ENCODE measurements at regions not wholly inside any gene's neighbourhood (a gene's known extent, or its start where the extent isn't known, plus 50 kb on each side); places are given as distances from the start of the nearest gene placed in this dataset.
"Not testable (repeated sequence)": the region's sequence is repeated elsewhere in the genome, so short reads cannot be mapped to it uniquely, and the experiment has no call there.

DNA sequence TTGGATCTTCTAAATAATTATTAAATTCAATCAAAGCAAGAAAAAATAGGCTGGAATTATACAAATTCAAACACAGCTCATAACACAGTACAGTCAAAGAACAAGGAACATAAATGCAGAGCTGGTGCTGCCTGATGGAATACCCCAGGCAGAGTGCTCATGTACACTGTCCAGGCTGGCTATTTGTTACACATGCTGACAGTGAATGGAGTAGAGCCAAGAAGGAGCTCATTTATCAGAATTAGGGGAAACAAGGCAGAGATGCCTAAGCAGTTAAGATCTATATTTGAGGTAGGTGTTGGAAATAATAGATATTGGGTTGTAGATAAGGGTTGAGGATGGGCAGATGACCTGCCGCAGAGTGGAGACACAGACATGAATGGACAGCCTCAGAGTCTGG is 788.2 kb upstream of the ARPP21 start:
- DNase-seq = no peak

DNA sequence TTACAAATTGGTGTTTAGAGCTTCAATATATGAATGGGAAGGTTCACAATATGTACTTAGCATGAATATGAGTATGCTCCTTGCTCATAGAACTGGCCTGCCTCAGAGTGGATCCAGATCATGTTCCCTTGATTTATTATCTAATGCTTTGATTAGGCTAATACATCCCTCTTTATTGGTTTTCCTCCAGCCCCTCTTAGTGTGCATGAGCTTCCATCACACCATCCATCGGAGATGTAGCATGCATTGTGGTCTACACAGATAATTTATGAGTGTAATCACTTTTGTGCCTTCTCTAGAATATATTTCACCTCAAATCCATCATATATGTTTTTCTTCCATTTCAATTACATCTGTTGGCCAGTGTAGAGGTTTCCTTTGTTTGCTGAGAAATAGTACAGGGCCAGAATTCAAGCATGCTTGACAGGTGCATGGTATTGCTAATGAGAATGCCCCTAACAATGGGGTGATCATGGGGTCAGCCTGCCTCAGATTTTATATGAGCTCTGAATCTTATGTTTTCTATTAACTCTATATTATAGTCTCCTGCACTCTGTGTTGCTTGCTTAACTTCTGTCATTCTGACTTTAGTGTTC is 786.4 kb upstream of the ARPP21 start:
- DNase-seq = no peak

DNA sequence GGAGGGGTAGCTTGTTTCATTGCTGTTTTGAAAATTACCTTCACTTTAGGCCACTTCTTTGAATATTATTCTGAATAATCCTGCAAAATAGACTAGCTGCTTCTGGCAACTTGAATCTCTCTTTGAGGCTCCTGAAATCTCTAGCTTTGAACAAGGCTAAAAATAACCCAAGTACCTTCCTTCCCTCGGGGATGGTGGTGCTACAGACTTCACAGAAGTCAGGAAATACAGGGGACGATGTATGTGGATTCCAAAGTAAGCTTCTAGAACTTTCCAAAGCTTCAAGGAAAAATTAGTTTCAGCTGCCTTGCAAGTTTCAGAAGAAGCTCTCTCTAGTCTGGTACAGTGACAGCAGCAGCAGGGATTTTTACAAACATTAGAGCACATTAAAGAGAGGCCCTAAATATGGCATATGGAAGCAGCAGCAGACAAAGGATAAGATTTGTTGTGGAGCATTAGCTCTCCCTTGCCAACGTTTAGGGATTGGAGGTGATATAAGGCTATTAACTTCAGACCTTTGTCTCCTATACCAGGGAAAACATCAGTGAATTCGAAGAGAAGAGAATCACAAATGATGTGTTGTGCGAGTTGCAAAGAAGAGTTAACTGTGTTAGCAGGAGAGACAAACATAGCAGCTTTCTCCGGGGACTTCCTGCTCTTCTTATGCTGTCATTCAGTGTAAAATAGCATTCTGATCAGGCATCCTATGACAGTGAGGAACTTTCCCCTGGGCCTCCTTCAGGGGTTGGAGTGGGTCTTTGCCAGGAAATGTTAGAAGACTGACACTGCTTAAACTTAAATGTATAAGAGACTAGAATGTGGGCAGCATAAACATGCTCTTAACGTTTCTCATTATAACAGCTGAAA is 783.0 kb upstream of the ARPP21 start:
- DNase-seq = no peak

DNA sequence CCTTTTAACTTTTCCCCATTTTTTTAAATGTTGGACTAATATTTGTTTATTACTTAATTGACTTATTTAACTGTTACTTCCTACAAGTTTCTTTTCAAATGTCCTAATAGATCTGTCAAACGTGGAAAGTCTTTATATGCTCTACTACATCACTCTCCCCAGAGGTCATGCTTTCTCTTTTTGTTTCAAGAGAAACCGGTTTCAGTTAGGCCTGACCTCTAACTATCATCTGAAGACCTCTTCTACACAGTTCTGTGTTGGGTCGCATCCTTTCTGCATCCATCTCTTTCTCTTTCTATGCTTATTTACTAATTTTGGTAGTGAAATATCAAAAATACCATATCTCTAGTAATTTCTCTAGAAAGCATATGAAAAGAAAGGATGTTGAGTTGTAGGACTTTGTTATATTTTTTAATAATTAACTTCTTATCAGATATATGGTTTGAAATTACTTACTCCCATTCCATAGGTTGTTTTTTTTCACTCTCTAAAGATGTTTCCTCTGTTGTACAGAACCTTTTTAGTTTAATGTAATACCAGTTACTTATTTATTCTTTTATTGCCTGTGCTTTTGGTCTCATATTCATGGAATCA is 781.2 kb upstream of the ARPP21 start:
- no peak for DNase-seq

DNA sequence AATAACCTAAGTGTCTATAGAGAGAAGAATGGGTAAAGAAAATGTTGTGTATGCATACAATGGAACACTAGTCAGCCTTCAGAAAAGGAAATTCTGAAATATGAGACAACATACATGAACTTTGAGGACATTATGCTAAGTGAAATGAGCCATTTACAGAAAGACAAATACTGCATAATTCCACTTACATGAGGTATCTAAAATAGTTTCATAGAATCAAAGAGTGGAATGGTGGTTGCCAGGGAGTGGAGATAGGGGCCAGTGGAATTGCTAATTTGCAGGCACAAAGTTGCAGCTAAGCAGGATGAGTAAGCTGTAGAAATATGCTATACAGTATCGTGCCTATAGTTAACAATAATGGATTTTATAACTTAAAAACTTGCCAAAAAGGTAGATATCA is 779.6 kb upstream of the ARPP21 start:
- DNase-seq = no peak

DNA sequence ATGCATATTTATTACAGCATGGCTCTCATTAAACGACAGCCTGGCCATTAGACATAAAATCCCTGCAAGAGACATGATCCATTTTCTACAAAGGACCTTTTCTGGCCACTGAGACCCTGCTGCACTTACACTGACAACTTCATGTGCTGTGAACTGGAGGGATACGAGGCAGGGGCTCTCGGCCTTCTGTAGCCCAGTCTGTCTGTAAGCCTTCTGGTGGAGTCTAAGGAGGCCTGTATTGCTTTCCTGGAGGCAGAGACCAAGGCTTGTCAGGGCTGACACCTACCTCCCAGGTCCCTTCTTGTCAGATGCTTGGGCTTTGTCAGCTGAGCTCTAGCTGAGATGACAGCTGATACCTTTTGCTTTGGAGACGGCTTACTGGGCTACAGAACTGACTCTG is 776.9 kb upstream of the ARPP21 start:
- DNase-seq = no peak

DNA sequence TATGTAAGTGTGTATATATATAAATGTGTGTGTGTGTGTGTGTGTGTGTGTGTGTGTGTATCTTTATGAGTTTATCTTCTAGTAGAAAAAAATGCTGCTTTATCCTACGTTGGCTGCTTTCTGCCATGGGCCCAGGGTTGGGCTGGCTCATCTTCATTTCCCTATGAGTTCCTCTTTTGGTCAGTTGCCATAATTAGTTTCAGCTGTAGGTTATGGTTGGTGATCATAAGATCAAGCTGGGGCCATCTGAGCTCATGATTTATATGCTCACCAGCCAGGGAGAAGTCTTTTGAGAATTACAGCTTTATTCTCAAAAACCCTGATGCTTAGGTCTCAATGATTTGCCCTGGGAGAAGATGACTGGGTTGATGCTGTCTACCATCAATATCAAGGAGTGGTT is 775.8 kb upstream of the ARPP21 start:
- no peak for DNase-seq

DNA sequence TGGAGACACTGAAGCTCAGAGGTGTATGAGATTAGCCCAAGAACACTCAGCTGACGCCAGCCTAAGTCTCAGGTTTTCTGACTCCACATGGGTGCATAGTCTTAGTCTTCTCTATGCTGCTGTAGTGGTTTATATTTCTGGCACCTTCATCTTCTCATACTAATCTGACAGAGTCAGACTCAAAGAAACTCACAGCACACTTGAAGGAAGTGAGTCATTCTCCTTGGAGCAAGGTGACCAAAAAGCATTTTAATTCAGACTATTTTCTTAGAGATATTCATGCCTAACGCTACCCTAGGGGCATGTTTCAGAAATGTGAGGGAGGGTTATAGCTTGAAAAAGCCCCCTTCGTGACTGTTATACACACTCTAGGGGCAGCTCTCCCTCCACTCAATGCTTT is 775.3 kb upstream of the ARPP21 start:
- DNase-seq = no peak

DNA sequence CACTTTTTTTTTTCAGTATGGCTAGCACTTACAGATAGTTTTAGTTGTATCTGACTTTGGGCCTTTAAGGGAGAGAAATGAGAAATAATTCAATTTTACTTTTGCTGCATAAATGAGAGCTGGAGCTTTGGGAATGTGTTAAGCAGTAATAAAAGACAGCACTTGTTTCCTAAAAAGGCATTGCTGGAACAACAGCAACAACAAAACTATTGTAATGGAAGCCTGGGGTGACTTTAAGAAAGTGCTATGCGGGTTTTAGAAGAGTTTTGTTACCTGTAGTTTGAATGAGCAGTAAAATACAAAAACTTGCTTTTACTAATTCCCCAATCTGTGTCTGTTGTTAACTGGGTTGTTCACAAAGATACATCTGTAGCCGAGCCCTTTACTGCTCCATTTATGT is 774.0 kb upstream of the ARPP21 start:
- no peak for DNase-seq

DNA sequence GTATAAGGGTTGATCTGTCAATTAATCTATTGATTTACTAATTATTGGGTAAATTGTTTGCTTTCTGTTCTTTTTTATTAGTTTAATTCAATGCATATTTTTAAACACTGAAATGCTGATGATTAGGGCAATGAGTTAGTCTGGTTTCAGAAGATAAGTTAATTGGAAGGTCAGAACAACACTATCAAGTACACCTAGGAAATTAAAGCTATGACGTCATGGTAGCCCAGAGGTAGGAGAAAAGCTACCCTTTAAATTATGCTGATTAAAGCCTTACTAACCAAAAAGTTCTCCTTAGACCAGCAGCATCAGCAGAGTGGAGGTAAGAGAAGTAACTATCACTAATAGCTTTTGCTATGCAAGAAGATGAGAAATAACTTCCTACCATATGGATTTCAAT is 770.4 kb upstream of the ARPP21 start:
- no peak for DNase-seq

DNA sequence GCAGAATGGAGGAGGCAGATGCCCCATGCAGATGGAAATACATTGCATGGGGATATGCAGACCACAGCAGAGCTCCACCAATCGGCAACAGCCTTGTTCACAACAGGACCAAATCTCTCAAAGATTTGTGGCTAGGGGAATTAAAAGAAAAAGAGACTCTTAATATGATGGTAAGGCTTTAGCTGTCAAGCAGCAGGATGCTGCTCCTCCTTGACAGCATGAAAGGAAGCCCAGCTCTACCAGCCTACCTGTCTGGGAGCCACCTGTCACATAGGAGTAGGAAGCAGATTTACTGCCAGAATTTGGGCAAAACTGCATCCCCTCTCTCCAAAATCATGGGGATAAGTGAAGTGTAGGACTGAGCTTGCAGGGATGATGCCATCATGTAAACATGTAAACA is 769.6 kb upstream of the ARPP21 start:
- no peak for DNase-seq

DNA sequence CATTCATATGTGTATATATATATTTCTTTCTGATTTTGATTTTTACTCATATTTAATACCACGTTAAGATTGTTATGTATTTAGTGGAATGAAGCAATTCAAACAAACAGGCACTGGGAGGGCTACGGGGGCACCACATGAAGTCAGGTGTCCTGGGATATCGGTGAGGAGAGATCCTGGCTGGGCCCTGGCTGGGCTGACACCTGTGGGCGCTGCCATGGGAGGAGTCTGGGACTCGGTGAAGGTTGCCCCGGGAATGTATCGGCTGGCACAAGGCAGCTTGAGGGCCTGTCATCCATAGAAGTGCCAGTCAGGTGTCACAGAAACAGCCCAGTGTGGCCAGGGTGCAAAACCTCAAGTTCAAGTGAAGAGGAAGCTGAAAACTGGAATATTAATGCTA is 766.9 kb upstream of the ARPP21 start:
- DNase-seq = no peak

DNA sequence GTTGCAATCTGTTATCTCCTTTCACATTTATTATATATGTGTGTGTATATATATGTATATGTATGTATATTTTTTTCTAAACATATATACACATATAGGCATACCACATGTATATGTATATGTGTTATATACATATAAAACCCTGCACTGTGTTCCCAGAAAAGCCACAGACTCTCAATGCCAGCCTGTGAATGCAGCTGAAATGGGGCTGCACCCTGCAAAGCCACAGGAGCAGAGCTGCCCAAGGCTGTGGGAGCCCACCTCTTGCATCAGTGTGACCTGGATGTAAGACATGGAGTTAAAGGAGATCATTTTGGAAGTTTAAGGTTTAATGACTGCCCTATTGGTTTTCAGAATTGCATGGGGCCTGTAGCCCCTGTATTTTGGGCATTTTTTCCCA is 762.3 kb upstream of the ARPP21 start:
- no peak for DNase-seq

DNA sequence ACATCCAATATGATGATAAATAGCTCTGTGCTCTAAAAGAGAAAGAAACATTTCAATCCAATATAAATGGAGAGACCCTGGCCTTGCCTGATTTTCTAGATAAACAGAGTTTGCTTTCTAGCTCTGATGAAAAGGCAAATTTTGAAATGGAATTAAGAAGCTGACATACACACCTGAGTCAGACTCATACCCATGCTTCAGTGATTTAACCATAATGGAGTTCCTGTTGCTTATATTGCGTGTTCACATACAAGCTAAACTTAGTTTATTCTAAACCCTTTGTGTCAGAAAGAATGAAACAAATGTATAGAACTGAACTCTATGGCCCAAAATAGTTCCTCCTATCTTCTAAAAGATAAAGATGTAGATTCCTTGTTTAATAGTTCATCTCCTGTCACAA is 760.8 kb upstream of the ARPP21 start:
- DNase-seq = no peak

DNA sequence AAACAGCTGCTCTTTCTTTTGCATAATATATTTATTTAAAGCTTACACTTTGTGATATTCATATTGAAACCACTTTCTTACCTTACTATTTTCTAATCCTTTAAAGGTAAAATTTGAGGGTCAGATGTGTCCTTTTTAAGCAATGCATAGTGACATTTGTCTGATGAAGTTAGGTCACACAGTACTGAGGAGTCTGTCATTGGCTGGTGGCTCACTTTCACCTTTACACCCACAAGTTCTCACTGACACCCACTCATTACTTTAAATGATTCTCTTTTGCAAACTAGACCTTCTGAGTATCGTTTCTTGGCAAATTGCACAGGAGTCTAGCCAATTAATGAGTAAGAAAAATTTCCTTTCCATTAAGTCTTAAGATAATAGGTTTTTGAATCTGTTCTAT is 758.3 kb upstream of the ARPP21 start:
- no peak for DNase-seq

DNA sequence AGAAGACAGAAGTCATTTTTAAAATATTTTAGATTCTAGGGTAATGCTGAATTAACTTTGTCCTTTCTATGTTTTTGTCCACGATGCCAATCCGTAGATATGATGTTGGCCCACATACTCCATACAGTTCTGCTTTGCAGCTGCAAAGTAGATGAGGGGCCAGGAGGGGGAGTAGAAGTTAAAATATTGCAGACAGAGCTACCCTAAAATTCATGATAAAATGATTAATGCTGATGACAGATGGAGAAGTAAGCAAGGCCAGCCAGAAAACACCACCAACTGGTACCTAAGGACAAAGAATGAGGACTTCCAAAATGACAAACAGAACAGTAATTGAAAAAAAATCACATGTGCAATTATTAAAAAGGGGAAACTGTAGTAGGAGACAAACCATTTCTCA is 756.6 kb upstream of the ARPP21 start:
- no peak for DNase-seq

DNA sequence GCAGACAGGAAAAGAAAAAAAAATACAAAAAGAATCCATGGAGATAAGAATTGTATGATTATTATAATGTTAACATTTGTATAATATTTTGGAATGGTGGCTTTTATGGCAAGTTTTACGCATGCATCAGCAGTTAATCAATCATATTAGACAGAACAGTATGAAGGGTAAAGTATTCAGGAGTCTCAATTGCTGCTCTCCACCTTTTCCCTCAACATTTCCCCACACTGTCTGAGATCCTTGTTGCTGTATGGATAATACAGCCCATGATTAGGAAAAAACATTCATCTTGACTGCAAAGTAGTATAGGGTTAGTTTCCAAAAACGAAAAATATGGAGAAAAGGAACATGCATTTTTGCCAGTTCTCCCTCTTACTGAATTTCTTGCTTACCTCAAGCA is 755.3 kb upstream of the ARPP21 start:
- no peak for DNase-seq

DNA sequence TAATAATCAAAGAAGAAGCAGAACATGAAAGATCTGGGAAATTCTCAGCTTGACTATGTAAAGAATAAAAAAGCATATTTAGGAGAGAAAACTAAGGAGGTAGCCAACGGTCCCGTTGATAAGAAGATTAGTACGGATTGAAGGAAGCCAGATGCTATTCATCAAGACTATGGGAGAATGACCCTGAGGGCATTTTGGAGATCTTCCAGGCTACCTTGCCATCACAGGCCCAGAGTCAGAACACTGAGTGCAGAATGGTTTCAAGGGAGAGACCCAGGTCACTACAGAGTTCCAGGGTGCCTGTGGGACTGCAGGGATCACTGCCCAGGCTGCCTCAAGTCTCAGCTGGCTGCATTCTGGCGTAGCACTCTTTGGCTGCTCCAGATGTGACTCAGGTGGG is 752.9 kb upstream of the ARPP21 start:
- no peak for DNase-seq

DNA sequence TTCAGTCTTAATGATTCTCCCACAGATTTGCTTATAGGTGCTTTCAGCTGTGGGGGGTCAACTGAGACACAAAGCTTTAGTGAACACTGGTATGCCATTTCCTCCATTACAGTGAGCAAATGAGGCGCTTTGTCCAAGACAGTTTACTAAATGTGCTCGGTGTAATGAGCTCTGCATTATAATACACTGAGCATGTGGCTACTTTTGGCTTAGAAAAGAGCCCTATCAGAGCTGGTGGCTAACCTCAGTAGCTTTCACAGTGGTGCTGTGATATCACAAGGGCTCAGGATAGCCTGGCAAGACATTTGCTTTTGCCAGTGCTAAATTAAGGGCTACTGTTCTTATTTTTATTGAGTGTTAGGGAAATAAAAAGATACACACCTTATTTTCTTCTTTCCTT is 749.7 kb upstream of the ARPP21 start:
- DNase-seq = no peak

DNA sequence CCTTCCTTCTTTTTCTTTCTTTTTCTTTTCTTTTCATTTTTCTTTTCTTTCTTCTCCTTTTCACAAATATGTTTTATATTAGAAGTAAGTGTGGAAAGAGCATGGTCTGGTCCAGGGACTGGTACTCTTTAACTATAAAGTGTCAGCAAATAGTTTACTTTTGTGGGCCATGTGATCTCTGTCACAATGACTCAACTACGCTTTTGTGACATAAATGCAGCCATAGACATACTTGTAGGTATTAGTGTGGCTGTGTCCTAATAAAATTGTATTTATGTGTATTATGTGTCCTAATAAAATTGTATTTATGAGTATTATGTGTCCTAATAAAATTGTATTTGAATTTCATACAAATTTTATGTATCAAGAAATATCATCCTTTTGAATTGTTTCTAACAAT is 749.1 kb upstream of the ARPP21 start:
- DNase-seq = no peak

DNA sequence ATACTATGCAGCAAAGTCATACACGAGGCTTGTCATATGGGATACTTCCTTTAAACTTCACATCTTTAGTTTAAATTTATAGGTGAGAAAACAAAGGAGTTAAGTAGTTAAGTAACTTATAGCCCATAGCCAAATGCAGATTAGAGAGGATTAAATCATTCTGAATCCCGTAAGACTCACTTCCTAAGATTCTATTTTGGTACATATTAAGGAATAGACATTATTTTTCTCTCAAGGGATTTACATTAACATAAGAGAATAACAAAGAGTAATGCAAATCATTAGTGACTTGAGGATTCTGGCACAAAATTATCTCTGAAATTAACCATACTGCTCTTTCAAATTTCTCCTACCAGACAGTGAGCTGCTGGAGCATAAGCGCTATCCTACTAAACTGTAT is 747.4 kb upstream of the ARPP21 start:
- no peak for DNase-seq

DNA sequence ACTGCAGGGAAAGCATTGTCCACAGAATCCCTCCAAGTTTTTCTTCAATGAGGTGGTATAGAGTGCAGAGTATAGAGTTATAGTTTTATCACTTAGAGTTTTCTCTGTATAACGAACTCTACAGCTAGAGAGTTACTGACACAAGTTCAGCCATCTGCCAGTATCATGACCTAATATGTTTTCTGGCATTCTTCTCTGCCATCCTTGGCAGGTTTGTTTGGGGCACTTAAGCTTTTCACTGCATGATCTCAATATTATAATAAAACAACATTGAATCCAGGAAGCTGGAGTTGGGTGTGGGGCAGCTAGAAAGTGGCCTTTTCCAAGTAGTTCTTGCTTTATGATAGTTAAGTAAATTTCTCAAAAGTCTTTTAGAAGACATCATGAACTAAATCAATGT is 743.5 kb upstream of the ARPP21 start:
- DNase-seq = no peak

DNA sequence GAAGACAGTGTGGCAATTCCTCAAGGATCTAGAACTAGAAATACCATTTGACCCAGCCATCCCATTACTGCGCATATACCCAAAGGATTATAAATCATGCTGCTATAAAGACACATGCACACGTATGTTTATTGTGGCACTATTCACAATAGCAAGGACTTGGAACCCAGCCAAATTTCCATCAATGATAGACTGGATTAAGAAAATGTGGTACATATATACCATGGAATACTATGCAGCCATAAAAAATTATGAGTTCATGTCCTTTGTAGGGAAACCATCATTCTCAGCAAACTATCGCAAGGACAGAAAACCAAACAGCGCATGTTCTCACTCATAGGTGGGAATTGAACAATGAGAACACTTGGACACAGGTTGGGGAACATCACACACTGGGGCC is 729.6 kb upstream of the ARPP21 start:
- not testable (repeated sequence) for DNase-seq

DNA sequence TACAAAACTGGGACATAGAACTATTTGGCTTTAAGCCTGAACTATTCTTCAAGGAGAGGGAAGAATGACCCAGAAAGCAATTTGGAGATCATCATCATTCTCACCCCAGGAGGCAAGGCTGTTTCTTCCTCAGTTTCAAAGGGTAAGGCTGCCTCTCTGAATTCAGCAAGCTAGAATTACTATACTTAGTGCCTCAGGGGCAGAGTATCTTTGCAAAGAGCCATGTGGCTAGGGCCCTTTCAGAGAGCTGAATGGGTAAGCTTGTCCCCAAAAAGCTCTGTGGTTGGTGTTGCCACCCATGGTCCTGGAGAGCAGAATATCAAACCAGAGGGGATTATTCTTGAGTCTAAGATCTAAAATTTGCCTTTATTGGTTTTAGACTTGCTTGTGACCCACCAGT is 720.3 kb upstream of the ARPP21 start:
- no peak for DNase-seq

DNA sequence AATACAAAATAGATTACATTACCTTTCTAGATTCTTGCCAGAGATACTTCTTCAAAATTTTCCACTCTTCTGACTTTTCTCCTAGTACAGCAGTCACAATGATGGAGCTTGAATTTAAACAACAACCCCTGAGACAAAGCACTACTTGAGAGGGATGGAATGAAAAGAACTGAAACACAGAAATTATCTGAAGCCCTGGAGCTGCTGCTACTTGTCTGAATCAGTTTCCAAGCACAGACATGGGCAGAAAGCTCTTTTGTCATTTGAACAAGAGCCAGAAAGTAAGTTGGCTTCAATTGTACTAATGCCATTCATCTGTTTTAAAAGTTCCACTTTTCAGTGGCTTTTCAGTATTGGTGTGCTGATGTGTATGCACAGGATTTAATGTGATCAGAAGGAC is 718.5 kb upstream of the ARPP21 start:
- DNase-seq = no peak
